ENCODE measurements at regions not wholly inside any gene's neighbourhood (a gene's known extent, or its start where the extent isn't known, plus 50 kb on each side); places are given as distances from the start of the nearest gene placed in this dataset.
"Not testable (repeated sequence)": the region's sequence is repeated elsewhere in the genome, so short reads cannot be mapped to it uniquely, and the experiment has no call there.

DNA sequence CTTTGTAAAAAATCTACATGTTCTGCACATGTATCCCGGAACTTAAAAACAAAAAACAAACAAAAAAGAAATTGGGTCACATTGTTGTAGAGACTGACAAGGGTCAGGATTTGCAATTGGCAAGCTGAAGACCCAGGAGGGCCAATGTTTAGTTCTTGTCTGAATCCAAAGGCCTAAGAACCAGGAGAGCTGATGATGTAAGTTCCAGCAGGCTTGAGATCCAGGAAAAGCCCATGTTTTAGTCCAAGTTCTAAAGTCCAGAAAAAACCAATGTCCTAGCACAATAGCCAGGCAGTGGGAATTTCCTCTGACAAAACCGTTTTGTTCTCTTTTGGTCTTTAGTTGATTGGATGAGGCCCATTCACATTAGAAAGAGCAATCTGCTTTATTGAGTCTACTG, 244.9 kb downstream of the DMAC1 start:
- H3F3A ChIP-seq (ENCODE audit: insufficient read depth): no peaks in the 10 kb centered on the region
- H3K9me2 ChIP-seq (replicated peaks; ENCODE audit: insufficient read depth, low read length): no peaks in the 10 kb centered on the region
- H2AFZ ChIP-seq (ENCODE audit: low read depth, low read length, severe bottlenecking): no peak overlapping the region
- H3K79me2 ChIP-seq (ENCODE audit: insufficient read depth, low read length): no peaks in the 10 kb centered on the region
- H3K9ac ChIP-seq (ENCODE audit: low read length): no peak overlapping the region
- H3K4me3 ChIP-seq (ENCODE audit: insufficient read depth, low read length, poor library complexity, severe bottlenecking): no peak overlapping the region
- H3K9me3 ChIP-seq (ENCODE audit: insufficient read depth, low read length): no peaks in the 10 kb centered on the region
- no peak overlapping the region for H3K4me2 ChIP-seq (ENCODE audit: low read depth, low read length, poor library complexity, severe bottlenecking)
- TF ChIP-seq, protein P1, sequence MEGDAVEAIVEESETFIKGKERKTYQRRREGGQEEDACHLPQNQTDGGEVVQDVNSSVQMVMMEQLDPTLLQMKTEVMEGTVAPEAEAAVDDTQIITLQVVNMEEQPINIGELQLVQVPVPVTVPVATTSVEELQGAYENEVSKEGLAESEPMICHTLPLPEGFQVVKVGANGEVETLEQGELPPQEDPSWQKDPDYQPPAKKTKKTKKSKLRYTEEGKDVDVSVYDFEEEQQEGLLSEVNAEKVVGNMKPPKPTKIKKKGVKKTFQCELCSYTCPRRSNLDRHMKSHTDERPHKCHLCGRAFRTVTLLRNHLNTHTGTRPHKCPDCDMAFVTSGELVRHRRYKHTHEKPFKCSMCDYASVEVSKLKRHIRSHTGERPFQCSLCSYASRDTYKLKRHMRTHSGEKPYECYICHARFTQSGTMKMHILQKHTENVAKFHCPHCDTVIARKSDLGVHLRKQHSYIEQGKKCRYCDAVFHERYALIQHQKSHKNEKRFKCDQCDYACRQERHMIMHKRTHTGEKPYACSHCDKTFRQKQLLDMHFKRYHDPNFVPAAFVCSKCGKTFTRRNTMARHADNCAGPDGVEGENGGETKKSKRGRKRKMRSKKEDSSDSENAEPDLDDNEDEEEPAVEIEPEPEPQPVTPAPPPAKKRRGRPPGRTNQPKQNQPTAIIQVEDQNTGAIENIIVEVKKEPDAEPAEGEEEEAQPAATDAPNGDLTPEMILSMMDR (IDR thresholded peaks at IDR 0.05; ENCODE audit: insufficient read depth, low read length, poor library complexity, severe bottlenecking): no peak
- no peak for TF ChIP-seq EZH2phosphoT487 (conservative IDR thresholded peaks at IDR 0.05; ENCODE audit: low read length)
- no peaks in the 10 kb centered on the region for H3K27me3 ChIP-seq (ENCODE audit: low read length)
- no peaks in the 10 kb centered on the region for H3K36me3 ChIP-seq (ENCODE audit: low read length)
- no peak overlapping the region for H3K27ac ChIP-seq (ENCODE audit: low read depth, low read length)
- H4K20me1 ChIP-seq (ENCODE audit: low read depth, low read length): no peaks in the 10 kb centered on the region

DNA sequence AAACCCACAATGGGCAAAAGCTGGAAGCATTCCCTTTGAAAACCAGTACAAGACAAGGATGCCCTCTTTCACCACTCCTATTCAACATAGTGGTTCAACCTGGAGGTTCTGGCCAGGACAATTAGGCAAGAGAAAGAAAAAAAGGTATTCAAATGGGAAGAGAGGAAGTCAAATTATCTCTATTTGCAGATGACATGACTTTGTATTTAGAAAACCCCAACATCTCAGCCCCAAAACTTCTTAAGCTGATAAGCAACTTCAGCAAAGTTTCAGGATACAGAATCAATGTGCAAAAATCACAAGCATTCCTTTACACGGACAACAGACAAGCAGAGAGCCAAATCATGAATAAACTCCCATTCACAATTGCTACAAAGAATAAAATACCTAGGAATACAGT, 246.9 kb downstream of the DMAC1 start:
- H3K4me3 ChIP-seq (ENCODE audit: insufficient read depth, low read length, poor library complexity, severe bottlenecking); H3K4me2 ChIP-seq (ENCODE audit: low read depth, low read length, poor library complexity, severe bottlenecking); H2AFZ ChIP-seq (ENCODE audit: low read depth, low read length, severe bottlenecking); H3K9me2 ChIP-seq (replicated peaks; ENCODE audit: insufficient read depth, low read length); H3F3A ChIP-seq (ENCODE audit: insufficient read depth); H3K79me2 ChIP-seq (ENCODE audit: insufficient read depth, low read length); H3K36me3 ChIP-seq (ENCODE audit: low read length); H3K27me3 ChIP-seq (ENCODE audit: low read length); H3K27ac ChIP-seq (ENCODE audit: low read depth, low read length); H3K9me3 ChIP-seq (ENCODE audit: insufficient read depth, low read length); H4K20me1 ChIP-seq (ENCODE audit: low read depth, low read length); H3K9ac ChIP-seq (ENCODE audit: low read length): not testable (repeated sequence)

DNA sequence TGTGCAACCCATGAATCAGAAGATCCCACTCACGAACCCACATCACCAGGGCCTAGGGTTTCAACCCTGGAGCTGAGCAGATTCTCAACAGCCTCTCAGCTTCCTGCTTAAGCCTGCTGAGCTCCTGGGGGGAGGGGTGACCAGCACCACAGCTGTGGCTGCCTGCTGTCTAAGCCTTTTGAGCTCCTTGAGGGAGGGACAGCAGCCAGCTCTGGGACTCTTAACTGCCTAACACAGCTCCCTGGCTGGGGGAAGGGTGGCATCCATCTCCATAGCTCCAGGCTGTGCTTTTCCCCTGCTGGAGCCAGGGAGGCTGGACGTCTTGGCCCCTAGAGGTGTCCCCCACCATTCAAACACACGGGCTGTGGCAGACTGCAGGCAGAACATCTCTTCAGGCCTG, 250.3 kb downstream of the DMAC1 start:
- Histone ChIP-seq H3K9me2 (replicated peaks; ENCODE audit: insufficient read depth, low read length) (no peaks in the 10 kb centered on the region), H3F3A (ENCODE audit: insufficient read depth) (no peaks in the 10 kb centered on the region), H3K36me3 (ENCODE audit: low read length) (no peaks in the 10 kb centered on the region), H3K4me2 (ENCODE audit: low read depth, low read length, poor library complexity, severe bottlenecking) (no peak overlapping the region), H3K9me3 (ENCODE audit: insufficient read depth, low read length) (no peaks in the 10 kb centered on the region), H2AFZ (ENCODE audit: low read depth, low read length, severe bottlenecking) (no peak overlapping the region), H3K9ac (ENCODE audit: low read length) (no peak overlapping the region), H3K27me3 (ENCODE audit: low read length) (no peaks in the 10 kb centered on the region), H3K79me2 (ENCODE audit: insufficient read depth, low read length) (no peaks in the 10 kb centered on the region), H3K4me3 (ENCODE audit: insufficient read depth, low read length, poor library complexity, severe bottlenecking) (no peak overlapping the region), H4K20me1 (ENCODE audit: low read depth, low read length) (no peaks in the 10 kb centered on the region), H3K27ac (ENCODE audit: low read depth, low read length) (no peak overlapping the region)
- no peak for TF ChIP-seq EZH2phosphoT487 (conservative IDR thresholded peaks at IDR 0.05; ENCODE audit: low read length)
- TF ChIP-seq, protein P1 (IDR thresholded peaks at IDR 0.05; ENCODE audit: insufficient read depth, low read length, poor library complexity, severe bottlenecking): no peak

DNA sequence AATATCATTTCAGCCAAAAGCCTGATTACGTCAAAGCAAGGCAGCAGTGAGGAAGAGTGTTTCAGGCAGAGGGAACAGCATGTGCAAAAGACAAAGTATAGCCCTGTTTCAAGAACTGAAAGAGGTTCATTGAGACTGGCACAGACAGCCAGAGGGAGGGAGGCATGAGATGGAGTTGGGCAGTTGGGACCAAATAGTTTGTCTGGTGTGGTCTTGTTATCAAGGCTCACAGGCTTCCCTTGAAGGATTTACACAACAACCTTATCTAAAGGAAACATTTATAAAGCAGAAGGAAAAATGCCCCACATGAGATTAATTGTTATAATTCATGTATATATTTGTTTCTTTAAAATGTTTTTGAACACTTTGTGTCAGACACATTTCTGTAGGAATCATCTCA, 253.3 kb downstream of the DMAC1 start:
- Histone ChIP-seq H3K27ac (ENCODE audit: low read depth, low read length) (no peak overlapping the region), H3F3A (ENCODE audit: insufficient read depth) (no peaks in the 10 kb centered on the region), H2AFZ (ENCODE audit: low read depth, low read length, severe bottlenecking) (no peak overlapping the region), H3K36me3 (ENCODE audit: low read length) (no peaks in the 10 kb centered on the region), H3K4me3 (ENCODE audit: insufficient read depth, low read length, poor library complexity, severe bottlenecking) (no peak overlapping the region), H3K79me2 (ENCODE audit: insufficient read depth, low read length) (no peaks in the 10 kb centered on the region), H3K9ac (ENCODE audit: low read length) (no peak overlapping the region), H3K9me2 (replicated peaks; ENCODE audit: insufficient read depth, low read length) (no peaks in the 10 kb centered on the region), H3K9me3 (ENCODE audit: insufficient read depth, low read length) (no peaks in the 10 kb centered on the region), H4K20me1 (ENCODE audit: low read depth, low read length) (no peaks in the 10 kb centered on the region), H3K27me3 (ENCODE audit: low read length) (no peaks in the 10 kb centered on the region), H3K4me2 (ENCODE audit: low read depth, low read length, poor library complexity, severe bottlenecking) (no peak overlapping the region)
- no peak for TF ChIP-seq EZH2phosphoT487 (conservative IDR thresholded peaks at IDR 0.05; ENCODE audit: low read length)
- TF ChIP-seq, protein P1 (IDR thresholded peaks at IDR 0.05; ENCODE audit: insufficient read depth, low read length, poor library complexity, severe bottlenecking): no peak

Data from SU-DHL-6 (cell line).